ENCODE measurements at regions not wholly inside any gene's neighbourhood (a gene's known extent, or its start where the extent isn't known, plus 50 kb on each side); places are given as distances from the start of the nearest gene placed in this dataset.

- no peak for TF ChIP-seq TEAD4 (IDR thresholded peaks at IDR 0.05; ENCODE audit: low read length)
- no peak for TF ChIP-seq TEAD4 (CRISPR knock-in tag; IDR thresholded peaks at IDR 0.05; ENCODE audit: borderline replicate concordance)
- TF ChIP-seq POU5F1 (IDR thresholded peaks at IDR 0.05; ENCODE audit: borderline replicate concordance, low read depth, low read length, partially characterized antibody) = no peak
- no peak for TF ChIP-seq KLF16 (IDR thresholded peaks at IDR 0.05)
- TF ChIP-seq CHD2 (IDR thresholded peaks at IDR 0.05; ENCODE audit: low read depth, low read length) = no peak
Measured at GRCh38 chr2:37553411-37554154, 117.9 kb downstream of the CDC42EP3 start (continued).

DNA sequence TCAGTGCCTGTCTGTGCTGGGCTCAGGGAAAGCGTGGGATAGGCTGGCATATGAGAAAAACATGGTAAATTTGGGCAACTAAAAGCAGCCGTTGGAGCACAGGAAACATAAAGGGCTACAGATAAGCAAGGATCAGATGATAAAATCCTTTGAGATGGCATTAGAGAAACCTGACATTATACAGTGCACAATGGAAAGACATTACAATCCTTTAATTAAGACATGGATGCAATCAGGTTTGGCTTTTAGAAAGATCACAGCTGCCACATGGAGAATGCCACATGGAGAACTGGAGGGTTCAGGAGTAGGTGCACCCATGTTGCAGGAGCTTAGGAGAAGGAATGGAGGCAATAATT is 117.3 kb downstream of the CDC42EP3 start:
- no peak overlapping the region for H3K9ac ChIP-seq (ENCODE audit: insufficient read depth in 1 of 2, low read depth in 2 of 2, low read length in 2 of 2)
- BruUV-seq (replicated peaks) = no TSS peak
- no peaks in the 10 kb centered on the region for H3K9me1 ChIP-seq (ENCODE audit: control insufficient read depth, insufficient read depth, low read length)
- H3K4me1 ChIP-seq (replicated peaks in 1 of 2; ENCODE audit: control insufficient read depth in 2 of 2, insufficient read depth in 2 of 2, low read length in 2 of 2) = peaks cover 0 to 9% of the 10 kb centered on the region in 2 experiments; a peak in 2 of 5 replicates
- in situ Hi-C loops (cut with MboI) = no loop called here
- no peak overlapping the region for H3K4me3 ChIP-seq
- H3K79me2 ChIP-seq (ENCODE audit: control insufficient read depth, insufficient read depth, low read length) = no peaks in the 10 kb centered on the region
- H2AFZ ChIP-seq (ENCODE audit: low read depth, low read length) = 0 out of 2 replicates have a peak overlapping the region, but pooled peaks have one; percentile 30
- POLR2A ChIA-PET = no interaction called here
- intact Hi-C loops (cut with micrococcal nuclease) = no loop called here
- 10% methylated on average over 2 of the region's 2 CpGs for WGBS (ENCODE audit: insufficient coverage, low coverage, missing lambda C conversion rate)
- H3K4me2 ChIP-seq (ENCODE audit: insufficient read depth, low read length) = no peak overlapping the region
- no peaks in the 10 kb centered on the region for H3K9me3 ChIP-seq (replicated peaks; ENCODE audit: control insufficient read depth, insufficient read depth, low read depth, low read length)
- no peak overlapping the region for H3K27ac ChIP-seq (ENCODE audit: extremely low read depth, low read depth, low read length)
- ATAC-seq (no peak), FAIRE-seq (no peak), DNase-seq (ENCODE audit: extremely low read depth in 1 of 4, low spot score in 3 of 4) (no peak)
- CTCF ChIA-PET (ENCODE audit: low intra/inter-chr PET ratio) = no interaction called here
- no peaks in the 10 kb centered on the region for H3K27me3 ChIP-seq (ENCODE audit: control insufficient read depth in 2 of 2, insufficient read depth in 2 of 2, low read length in 2 of 2)
- no peaks in the 10 kb centered on the region for H3K36me3 ChIP-seq (ENCODE audit: control insufficient read depth, insufficient read depth, low read length)
- no peaks in the 10 kb centered on the region for H4K20me1 ChIP-seq (replicated peaks; ENCODE audit: control insufficient read depth, insufficient read depth, low read length)
- no peak for TF ChIP-seq ZNF717 (CRISPR knock-in tag; IDR thresholded peaks at IDR 0.05)
- TF ChIP-seq, protein P1, sequence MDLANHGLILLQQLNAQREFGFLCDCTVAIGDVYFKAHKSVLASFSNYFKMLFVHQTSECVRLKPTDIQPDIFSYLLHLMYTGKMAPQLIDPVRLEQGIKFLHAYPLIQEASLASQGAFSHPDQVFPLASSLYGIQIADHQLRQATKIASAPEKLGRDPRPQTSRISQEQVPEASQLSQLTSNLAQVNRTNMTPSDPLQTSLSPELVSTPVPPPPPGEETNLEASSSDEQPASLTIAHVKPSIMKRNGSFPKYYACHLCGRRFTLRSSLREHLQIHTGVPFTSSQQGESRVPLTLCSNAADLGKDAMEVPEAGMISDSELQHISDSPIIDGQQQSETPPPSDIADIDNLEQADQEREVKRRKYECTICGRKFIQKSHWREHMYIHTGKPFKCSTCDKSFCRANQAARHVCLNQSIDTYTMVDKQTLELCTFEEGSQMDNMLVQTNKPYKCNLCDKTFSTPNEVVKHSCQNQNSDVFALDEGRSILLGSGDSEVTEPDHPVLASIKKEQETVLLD (IDR thresholded peaks at IDR 0.05) = no peak
- TF ChIP-seq, protein P2, sequence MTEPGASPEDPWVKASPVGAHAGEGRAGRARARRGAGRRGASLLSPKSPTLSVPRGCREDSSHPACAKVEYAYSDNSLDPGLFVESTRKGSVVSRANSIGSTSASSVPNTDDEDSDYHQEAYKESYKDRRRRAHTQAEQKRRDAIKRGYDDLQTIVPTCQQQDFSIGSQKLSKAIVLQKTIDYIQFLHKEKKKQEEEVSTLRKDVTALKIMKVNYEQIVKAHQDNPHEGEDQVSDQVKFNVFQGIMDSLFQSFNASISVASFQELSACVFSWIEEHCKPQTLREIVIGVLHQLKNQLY (CRISPR knock-in tag; conservative IDR thresholded peaks at IDR 0.05) = no peak
- TF ChIP-seq ZNF347 (CRISPR knock-in tag; IDR thresholded peaks at IDR 0.05; ENCODE audit: low read depth) = no peak
- no peak for TF ChIP-seq ZNF512 (tag; IDR thresholded peaks at IDR 0.05)
- TF ChIP-seq TBL1XR1 (IDR thresholded peaks at IDR 0.05; ENCODE audit: low read length in 2 of 2) = no peak
- TF ChIP-seq E2F4 (CRISPR knock-in tag; IDR thresholded peaks at IDR 0.05; ENCODE audit: low read depth) = no peak
- TF ChIP-seq ZEB2 (IDR thresholded peaks at IDR 0.05) = no peak
- TF ChIP-seq MCM2 (IDR thresholded peaks at IDR 0.05; ENCODE audit: low read depth) = no peak
- no peak for TF ChIP-seq ZBED1 (IDR thresholded peaks at IDR 0.05)

Measured in K562 (cell line).